ENCODE measurements at regions not wholly inside any gene's neighbourhood (a gene's known extent, or its start where the extent isn't known, plus 50 kb on each side); places are given as distances from the start of the nearest gene placed in this dataset.

DNA sequence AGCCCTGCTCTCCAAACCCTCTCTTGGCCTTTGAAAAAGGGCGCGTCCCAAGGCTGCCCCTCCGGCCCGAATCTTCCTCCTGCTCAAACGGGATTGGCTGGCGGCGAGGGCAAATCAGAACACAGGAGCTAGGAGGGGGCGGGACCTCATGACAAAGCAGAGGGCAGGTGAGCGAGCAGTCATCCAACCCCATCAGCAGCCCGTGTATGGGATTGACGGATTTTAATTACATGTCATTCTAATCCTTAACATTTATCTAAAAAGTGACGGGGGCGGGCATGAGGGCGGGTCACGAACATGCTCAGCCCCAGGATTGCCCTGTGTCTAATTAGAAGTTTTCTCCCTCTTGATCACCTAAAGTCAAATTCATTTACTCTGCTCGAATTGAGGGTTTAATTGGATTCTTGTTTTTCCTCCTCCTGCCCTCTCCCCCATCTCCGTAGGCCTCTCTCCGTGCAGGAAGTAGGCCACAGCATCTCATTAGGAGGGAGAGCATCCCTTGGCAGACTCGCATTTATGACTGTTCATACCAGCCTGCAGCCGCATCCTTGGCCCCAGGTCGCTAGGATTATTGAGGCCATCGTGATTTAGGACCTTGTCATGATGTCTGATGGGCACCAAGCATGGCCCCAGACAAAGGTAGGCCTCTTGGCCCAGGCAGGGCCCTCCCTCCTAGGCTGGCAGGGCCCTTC lies 147.1 kb downstream of the CHST1 start:
- FAIRE-seq: no peak

DNA sequence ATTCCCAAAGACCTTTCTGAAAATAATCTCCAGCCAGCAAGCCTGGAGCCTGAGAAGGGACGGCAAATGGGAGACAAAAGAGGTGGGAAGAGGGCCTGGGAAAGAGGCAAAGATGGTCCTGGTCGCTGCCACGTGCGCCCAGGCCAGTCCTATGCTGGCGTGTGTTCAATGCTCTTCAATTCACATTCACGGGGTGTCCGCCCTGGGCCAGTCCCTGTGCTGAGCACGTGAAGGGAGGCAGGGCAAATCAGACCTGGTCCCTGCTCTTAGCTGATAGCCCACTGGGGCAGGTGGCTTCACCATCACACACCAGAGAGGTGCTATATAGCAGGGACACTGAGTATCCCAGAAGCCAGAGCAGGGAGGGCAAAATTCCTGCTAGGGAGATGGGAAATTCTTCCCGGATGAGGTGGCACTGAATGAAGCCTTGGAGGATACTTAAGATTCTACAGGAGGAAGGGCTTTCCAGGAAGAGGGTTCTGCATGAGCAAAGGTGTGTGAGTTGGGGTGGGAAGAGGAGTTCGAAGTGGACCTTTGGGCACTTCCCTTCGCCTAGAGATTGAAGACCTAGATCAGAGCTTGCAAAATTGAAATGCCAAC lies 148.2 kb downstream of the CHST1 start:
- FAIRE-seq: no peak

DNA sequence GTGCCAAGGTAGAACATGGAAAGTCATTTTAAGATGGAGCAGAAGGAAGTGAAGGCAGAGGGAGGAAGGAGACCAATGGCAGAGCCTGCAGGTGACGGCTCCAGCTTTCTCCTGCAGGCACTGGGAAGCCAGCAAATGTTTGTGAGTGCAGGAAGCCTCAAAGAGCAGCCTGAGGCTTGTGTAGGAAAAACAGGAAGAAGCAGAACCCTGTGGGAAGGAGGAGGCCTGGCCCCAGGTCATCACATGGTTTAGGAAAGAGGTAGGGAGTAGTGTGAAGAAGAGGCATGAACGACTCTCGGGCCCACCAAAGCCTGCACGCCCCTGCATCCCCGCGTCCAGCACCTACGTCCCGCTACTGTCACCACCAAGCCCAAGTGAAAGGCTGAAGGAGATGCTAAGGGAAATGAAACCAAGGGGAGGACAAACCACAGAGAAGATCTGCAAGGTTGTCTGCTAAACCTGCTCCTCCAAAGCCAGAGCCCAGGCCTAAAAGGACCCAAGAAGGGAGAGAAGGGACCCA lies 151.5 kb downstream of the CHST1 start:
- no peak for FAIRE-seq

DNA sequence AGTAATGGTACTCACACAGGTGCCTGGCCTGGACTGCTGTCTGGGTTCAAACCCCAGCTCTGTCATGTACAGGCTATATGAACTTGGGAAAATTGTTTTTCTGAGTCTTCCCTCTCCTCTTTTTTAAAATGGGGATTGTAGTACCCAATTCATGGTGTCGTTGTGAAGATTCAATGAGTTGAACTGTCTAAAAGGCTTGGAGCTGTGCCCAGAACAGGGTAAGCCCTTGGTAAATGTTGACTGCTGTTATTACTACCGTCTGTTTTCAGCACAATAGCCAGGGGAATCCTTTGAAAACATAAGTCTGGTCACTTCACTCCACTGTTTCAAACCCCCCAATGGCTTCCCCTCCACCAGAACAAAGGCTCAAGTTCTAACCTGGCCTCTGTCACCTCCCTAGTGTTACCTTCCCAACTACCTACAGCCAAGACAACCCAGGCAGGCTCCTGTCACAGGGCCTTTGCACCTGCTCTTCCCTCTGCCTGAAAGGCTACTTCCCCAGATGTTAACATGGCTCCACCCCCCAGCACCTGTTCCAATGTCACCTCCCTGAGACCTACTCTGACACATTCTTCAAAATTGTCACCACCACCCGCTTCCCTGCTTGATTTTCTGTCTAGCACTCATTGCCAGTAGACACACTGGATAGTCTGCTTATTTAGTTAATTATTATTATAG lies 152.8 kb downstream of the CHST1 start:
- FAIRE-seq: no peak

DNA sequence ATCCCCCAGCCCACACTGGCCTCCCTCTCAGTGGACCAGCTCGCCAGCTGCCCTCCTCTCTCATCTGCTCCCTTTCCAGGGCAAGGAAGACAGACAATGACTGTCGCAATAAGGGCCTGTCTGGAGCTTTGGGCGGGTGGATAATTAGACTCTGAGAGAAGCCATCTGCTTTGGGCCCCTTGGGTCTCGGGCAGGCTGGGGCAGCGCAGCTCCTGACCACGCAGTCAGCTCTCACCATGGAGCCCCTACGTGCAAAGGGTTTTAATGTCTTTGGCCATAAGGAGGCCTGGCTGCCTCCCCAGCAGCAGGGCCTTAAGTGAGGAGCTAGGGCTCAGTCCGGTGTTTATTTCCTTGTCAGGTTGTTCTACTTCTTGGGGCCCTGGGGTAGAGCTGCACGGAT lies 153.9 kb downstream of the CHST1 start:
- no peak for FAIRE-seq

DNA sequence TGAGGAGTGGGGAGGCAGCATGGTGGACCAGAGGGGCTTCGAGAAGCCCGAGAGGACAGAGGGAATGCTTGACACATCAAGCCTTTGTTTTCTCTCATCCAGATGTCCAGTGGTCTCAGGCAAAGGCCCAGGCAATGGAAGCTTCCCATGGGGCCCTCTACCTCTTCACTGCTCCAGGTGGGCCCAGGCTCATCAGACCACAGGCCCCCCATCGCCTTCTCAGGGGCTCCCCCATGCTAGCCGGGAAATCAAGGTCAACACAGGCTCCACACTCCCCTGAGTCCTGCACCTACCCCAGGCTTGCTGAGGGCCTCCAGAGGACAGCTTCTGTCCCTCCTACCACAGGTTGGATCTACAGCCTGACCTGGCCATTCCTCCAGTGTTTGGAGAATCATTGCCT lies 157.5 kb downstream of the CHST1 start:
- no peak for FAIRE-seq

DNA sequence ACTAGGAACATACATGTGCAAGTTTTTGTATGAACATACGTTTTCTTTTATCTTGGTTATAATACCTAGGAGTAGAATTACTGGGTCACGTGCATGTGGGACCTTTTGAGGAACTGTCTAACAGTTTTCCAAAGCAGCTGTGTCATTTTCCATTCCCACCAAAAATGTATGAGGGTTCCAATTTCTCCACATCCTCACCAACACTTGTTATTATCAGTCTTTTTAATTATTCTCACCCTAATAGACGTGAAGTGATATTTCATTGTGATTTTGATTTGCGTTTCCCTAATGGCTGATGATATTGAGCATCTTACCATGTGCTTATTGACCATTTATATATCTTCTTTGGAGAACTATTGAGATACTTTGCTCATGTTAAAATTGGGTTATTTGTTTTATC lies 162.1 kb downstream of the CHST1 start:
- FAIRE-seq: no peak

DNA sequence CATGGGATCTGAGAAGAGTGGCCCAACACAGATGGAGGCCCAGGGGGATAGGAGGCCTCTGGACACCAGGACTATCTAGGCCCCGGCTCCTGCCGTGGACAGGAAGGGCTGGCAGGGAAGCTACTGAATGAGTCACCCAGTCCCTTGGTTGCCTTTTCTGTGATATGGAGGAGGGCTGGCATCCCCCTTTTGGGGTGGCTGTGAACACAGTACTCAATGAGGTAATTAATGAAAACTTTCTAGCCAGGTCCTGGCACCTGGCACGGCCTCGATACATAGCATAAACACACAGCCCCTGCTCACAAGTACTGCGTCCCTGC lies 163.2 kb downstream of the CHST1 start:
- FAIRE-seq: no peak

DNA sequence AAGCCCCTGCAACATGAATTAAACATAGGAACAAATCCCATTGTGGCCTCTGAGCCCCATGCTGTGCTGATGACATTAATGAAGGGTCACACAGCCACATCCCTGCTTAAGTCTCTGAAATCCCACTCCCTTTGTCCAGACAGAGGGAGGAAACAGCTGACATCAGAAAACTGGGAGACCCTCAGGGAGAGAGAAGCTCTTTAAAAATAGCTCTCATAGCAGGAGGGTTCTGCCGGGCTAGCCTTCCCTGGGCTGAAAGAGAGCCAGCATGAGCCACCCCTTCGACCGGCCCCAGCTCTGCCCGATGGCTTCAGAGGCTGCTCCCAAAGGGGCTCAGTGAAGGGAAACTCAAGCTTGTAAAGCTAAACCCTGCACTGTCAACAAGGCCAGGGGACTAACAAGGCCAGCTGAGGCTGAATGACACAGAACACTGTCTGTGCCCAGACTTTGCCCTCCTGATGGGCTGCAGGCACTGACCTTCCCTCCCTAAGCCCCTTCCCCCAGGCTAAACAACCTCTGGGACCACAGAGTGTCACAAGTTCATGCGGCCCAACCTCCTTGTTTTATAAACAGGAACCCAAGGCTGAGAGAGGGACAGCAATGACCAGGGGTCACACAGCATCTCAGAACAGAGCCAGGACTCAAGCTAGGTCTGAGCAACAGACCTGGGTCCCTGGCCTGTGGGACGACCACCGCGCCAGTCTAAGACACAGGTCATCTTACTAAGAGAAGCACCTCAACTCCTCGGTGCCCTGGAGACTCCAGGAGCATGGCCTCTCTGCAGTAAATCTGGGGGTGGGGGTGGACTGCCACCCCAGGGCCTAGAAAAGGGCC lies 163.8 kb downstream of the CHST1 start:
- no peak for FAIRE-seq

DNA sequence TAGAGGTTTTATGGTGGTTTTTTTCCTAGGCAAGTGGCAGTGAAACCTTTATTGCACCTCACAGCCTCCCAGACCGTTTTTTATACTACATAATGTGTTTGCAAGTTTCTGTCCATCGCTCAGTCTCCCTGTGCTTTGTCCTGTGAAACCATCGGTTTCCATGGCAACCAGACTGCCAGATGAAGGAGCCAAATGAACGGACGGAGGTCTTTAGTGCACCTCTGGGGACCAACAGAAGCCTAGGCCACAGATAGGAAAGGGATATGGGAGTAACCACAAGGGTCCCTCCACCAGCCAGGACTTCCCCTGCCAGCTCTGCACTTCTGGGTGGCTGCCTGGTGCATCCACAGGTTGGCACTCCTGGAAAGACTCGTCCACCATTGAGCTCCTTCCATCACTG lies 165.0 kb downstream of the CHST1 start:
- FAIRE-seq: no peak

DNA sequence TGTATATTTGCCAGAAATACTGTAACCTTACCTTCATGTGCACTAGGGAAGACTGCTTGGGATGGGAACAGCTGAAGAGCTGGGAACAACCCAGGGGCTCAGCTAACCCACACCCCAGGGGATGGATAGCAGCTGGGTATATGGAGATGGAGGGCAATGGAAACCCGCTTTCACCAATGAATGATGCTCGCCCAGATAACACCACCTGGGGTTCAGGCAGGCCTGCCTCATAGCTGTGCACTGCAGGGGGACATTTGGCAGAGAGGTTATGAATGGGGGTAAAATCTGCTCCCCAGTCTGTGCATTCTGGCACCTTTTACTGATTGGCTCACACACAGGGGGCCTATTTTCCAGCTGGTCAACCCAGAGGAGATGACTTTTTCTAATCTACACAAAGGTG lies 170.7 kb downstream of the CHST1 start:
- no peak for FAIRE-seq

DNA sequence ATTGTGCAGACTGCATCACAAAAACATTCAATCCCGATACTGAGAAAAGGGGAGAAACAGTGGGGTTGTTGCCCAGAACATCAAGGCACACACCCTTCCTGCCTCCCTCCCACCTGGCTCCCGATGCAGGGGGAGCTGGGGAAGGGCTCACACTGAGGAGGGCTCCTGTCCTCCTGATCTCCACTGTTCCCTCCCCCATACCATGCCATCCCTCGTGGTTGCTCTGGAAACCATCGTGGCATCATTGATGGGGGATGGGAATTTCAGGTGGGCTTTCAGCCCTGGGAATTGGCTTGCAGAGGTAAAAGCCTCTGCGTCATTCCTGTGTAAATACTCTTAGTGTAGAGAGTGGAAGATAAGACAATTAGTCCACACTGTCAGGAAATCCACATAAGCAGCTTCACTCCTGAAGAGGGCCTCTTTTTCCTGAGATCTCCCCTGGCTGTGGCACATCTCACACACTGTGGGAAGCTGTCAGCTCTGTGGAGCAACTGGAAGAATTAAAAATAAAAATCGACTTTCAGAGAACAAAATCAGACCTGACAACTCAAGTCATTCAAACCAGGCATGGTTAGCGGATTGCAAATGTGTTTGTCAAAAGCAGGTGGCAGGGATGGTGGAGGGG lies 176.0 kb downstream of the CHST1 start:
- no peak for FAIRE-seq

DNA sequence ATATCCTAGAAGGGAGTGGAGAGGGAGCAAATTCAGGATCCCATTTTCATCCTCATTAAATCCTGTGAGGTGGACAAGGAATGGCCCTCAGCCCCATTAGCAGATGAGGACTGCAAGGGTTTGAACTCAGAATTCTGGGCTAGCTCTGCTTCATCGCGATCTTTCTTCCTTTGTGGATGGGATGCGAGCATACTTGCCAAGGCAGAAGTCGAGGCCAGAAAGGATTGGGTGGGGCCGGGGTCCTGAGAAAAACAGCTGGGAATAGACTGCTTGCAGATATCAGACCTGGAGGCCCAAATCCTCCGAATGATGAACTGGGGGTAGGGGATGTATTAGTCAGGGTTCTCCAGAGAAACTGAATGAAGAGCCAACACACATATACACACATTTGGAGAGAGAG lies 179.0 kb downstream of the CHST1 start:
- FAIRE-seq: no peak

DNA sequence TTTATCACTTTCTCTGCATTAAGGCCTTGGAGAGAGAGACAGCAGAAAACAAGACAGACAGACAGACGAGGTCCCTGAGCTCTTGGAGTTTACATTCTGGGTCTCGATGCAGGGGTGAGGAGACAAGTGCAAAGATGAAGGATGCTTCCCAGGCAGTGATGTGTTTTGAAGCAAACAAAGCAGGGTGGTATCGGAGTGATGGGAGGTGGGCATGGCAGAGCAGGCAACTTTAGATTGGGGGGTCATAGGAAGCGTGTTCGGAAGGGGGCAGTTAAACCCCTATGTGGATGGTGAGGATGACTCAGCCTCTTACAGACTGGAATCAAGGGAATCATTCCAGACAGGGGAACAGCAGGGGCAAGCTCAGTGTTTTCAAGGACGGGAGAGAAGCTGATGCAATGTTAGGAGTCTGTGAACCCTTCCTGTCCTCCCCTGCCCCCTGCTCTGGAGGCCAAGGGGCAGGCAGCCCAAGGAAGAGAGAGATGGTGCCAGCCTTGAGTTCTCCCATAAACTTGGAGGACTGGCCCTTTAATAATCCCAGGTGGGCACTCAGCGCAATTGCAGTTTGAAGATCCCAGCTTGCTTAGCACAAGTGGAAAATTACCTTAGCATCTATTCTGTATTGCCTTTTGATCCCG lies 180.2 kb downstream of the CHST1 start:
- FAIRE-seq: no peak

DNA sequence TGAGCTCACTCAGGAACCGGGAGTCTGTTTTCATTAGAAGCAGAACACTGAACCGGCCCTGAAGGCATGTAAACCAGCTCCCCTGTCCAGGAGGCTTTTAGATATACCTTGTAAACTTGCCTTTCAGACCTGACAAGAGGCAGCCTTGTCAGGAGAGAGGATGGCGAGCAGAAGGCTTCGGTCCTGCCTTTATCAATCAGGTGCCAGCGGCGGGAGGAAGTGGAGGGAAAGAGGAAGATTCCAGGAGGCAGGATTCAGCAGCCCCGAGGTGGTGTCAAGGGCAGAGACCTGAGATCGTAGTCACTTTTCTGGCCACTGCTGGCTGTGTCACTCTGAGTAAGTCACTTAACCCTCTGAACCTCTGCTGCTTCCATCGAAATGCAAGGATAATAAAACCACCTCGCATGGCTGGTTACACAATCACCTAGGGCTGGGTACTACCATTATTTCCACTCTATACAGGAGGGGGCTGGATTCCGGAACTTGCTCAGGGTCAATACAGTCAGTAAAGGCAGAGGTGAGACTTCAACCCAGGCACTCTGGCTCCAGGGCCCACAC lies 181.0 kb downstream of the CHST1 start:
- no peak for FAIRE-seq

DNA sequence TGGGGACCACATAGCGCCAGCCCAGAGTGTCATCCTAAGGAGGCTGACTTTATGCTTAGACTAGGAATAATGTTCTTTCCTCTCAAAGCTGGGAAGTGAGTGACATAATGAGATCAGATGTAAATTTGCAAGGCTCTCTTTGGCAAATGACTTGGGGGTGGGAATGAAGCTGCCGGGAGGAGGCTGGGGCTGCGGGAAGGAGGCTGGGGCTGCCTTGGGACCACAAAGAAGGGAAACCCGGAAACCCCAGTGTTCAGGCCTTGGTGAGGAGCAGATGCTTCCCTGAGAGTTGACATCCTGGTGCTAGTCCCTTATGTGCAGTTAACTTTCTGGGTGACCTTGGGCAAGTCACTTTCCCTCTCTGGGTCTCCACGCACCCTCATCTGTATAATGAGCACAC lies 182.0 kb downstream of the CHST1 start:
- FAIRE-seq: no peak

DNA sequence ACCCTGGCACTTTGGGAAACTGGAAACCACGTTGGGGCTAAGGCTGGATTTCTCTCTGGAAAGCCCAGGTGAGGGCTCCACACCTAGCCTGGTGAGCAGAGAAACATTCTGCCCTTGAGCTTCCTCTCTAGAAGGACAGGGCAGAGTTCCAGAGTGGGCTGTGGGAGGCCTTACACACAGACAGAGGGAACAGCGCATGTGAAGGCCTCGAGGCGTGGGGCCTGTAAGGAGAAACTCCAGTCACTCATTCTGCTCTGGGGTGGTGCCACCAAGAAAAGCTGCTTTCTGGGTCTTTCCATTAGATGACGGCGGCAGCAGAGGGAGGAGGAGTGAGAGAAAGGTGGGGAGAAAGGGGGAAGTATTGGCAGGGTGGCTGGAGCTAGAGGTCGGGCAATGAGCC lies 183.1 kb downstream of the CHST1 start:
- no peak for FAIRE-seq

DNA sequence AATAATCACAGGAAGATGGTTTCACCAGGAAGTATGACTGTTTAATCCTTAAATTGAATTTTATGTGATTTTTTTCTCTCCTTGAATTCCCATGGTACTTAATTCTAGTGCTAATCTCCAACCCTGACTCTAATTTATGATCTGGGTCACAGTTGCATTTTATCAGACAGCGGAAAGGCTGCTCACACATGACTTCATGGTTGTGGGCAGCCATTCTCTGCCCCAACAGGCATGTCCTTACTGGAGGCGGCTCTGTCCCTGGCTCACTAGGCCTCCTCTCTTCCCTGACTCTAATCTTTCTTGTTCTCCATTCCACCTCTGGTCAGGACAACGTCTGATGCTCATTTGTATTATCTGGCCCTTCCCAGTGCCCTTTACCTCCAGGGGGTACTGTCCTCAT lies 184.4 kb downstream of the CHST1 start:
- no peak for FAIRE-seq

DNA sequence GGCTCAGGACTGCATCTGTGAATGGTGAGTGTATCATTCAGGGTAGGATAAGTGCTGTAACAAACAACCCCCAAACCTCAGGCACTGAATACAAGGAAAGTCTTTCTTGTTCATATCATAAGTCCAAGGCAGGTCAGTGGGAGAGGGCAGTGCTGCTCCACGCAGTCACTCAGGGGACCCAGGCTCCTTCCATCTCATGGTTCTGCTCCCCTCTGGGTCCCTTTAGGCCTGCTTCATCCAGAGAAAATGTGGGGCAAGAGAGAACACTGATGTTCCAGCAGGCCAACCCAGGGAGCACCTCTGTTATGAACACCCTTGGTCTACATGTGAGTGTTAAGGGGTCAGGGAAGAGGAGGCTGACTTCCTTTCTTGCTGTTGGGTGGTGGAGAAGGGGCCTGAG lies 187.8 kb downstream of the CHST1 start:
- no peak for FAIRE-seq

DNA sequence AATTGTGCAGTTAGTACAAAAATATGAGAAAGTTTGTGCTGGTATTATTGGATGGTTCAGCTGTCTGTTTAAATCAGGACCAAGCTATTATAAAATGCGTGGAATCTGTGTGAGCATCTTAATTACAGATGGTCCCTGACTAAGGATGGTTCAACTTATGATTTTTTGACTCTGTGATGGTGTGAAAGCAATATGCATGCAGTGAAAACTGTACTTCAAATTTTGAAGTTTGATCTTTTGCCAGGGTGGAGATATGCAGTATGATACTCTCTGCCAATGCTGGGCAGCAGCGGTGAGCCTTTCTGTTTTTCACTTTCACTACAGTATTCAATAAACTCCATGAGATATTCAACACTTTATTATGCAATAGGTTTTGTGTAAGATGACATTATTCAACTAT lies 189.3 kb downstream of the CHST1 start:
- no peak for FAIRE-seq

DNA sequence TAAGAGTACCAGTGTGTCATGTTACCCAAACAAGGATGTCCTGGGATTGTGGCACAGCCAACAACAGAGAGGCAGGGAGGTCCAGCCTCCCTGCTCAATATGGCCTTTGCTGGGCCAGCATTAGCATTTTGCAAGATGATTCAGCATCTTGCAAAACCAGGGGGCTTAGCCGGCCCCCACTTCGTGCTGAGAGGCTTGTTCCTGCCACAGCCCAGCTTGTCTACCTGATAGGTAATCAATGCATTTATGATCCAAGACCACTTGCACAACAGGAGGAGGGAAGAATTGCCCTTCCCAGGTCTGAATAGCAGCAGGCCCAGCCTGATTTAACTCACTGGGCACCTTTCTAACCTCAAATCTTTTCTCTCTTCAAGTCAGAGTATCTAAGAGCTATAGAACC lies 189.0 kb upstream of the SYT13 start:
- FAIRE-seq: no peak

DNA sequence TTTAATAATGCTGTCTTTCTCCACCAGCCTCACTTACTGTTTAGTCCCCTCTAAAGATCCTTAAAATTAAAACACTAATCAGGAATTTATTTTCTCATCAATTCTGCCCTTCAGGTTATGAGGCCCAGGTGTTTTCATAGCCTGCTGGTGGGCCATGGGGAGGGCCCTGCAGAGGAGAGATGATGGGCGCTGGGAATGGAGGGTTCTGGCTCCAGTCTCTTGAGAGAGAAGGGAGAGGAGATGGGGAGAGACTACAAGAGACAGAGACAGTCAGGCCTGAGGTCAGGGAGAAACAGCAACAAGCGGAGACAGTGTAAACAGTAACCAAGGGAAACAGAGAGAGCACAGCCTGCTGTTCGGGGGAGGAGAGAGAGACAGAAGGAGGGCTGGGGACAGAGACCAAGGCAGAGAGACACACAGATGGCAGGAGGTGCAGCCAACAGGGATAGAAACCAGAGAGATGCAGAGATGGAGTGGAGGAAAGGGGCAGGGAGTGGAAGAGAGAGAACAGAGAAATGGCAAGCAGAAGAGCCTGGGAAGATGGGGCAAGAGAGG lies 187.3 kb upstream of the SYT13 start:
- FAIRE-seq: no peak

All from endometrium (tissue), 2 donors.